A549 (cell line): ENCODE measurements at regions not wholly inside any gene's neighbourhood (a gene's known extent, or its start where the extent isn't known, plus 50 kb on each side); places are given as distances from the start of the nearest gene placed in this dataset.

ENCODE experiments used
- CTCF ChIP-seq: fragments of >200 bp; sonication (Bioruptor Twin); formaldehyde crosslinking; IDR thresholded peaks from 3 replicates; pipeline ENCODE4 v1.5.1; 2016
- ESRRA ChIP-seq: fragments of 150-350 bp; IDR thresholded peaks from 2 replicates; pipeline ENCODE4 v1.6.1; 2014; ENCODE audit warnings: mild to moderate bottlenecking, low read length, borderline replicate concordance
- FOSL2 ChIP-seq, 2 experiments: fragments of 450-650 bp in 1 of 2; fragments of >200 bp in 1 of 2; sonication (Bioruptor Twin) in 1 of 2; formaldehyde crosslinking; IDR thresholded peaks; 2 replicates each; pipeline versions ENCODE4 v1.5.0 to v1.6.1; 2016 to 2020; ENCODE audit warnings: mild to moderate bottlenecking in 1 of 2, moderate library complexity in 1 of 2
- MAFK ChIP-seq: fragments of 450-650 bp; IDR thresholded peaks from 2 replicates; pipeline ENCODE4 v1.6.1; 2014; ENCODE audit not compliant: partially characterized antibody
- MAZ ChIP-seq: fragments of 150-350 bp; IDR thresholded peaks from 2 replicates; pipeline ENCODE4 v1.6.1; 2014; ENCODE audit warnings: antibody characterized with exemption, low read depth, low read length, borderline replicate concordance
- POLR2A ChIP-seq: IDR thresholded peaks from 2 replicates; pipeline ENCODE4 v1.6.1; 2012; ENCODE audit warnings: mild to moderate bottlenecking, low read length
- RCOR1 ChIP-seq: fragments of 150-350 bp; IDR thresholded peaks from 2 replicates; pipeline ENCODE4 v1.6.1; 2014; ENCODE audit warnings: antibody characterized with exemption, low read length, low read depth
- TF ChIP-seq, protein P1 (sequence below): fragments of 200-600 bp; sonication (generic); IDR thresholded peaks from 2 replicates; pipeline ENCODE4 v1.6.1; 2016; ENCODE audit warnings: antibody characterized with exemption, mild to moderate bottlenecking, moderate library complexity

DNA sequence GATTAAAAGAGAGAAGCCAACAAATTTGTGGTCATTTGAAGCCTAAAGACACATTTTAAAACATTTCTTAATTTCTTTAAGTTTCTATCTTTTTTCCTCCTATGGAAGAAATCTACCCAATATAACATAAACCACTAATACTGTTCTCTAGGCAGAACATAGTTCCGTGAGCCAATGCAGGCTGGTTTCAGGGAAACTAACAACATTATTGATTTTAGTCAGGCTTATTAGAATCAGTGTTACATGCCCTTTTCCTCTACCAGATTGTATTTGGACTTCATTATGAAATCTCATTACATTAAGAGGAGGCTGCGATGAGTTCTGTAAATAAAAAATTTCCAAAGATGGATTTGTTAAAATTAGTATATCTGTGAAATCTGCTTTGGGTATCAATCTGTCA lies 249.9 kb downstream of the PTBP2 start:
- TF ChIP-seq CTCF (no peak), RCOR1 (no peak), MAFK (no peak), MAZ (no peak), FOSL2 (IDR thresholded peaks at IDR 0.05) (no peak), FOSL2 (CRISPR knock-in tag; IDR thresholded peaks at IDR 0.05) (no peak), POLR2A (no peak), ESRRA (no peak)
- TF ChIP-seq, protein P1, sequence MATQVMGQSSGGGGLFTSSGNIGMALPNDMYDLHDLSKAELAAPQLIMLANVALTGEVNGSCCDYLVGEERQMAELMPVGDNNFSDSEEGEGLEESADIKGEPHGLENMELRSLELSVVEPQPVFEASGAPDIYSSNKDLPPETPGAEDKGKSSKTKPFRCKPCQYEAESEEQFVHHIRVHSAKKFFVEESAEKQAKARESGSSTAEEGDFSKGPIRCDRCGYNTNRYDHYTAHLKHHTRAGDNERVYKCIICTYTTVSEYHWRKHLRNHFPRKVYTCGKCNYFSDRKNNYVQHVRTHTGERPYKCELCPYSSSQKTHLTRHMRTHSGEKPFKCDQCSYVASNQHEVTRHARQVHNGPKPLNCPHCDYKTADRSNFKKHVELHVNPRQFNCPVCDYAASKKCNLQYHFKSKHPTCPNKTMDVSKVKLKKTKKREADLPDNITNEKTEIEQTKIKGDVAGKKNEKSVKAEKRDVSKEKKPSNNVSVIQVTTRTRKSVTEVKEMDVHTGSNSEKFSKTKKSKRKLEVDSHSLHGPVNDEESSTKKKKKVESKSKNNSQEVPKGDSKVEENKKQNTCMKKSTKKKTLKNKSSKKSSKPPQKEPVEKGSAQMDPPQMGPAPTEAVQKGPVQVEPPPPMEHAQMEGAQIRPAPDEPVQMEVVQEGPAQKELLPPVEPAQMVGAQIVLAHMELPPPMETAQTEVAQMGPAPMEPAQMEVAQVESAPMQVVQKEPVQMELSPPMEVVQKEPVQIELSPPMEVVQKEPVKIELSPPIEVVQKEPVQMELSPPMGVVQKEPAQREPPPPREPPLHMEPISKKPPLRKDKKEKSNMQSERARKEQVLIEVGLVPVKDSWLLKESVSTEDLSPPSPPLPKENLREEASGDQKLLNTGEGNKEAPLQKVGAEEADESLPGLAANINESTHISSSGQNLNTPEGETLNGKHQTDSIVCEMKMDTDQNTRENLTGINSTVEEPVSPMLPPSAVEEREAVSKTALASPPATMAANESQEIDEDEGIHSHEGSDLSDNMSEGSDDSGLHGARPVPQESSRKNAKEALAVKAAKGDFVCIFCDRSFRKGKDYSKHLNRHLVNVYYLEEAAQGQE: no peak
